ENCODE measurements at regions not wholly inside any gene's neighbourhood (a gene's known extent, or its start where the extent isn't known, plus 50 kb on each side); places are given as distances from the start of the nearest gene placed in this dataset.

GRCh38 chr12:38258411-38258810 is 58.2 kb upstream of the ALG10B start:
- Histone ChIP-seq H3K36me3 (no peaks in the 10 kb centered on the region), H3K4me1 (no peaks in the 10 kb centered on the region), H3K27ac (no peak overlapping the region), H3K9me3 (no peaks in the 10 kb centered on the region), H3K4me3 (no peak overlapping the region), H3K27me3 (no peaks in the 10 kb centered on the region)
- TF ChIP-seq POLR2A (IDR thresholded peaks at IDR 0.05) (no peak), CTCF (IDR thresholded peaks at IDR 0.05 in 4 of 5, conservative IDR thresholded peaks at IDR 0.05 in 1 of 5) (no peak)
- DNase-seq (no peak), ATAC-seq (no peak)
- in situ Hi-C loops (cut with MboI; ENCODE audit: low sequenced_read_pairs in 4 of 4), result no loop called here
- intact Hi-C loops (cut with DNase I; ENCODE audit: low total_unique reads), result no loop called here
